ENCODE measurements at regions not wholly inside any gene's neighbourhood (a gene's known extent, or its start where the extent isn't known, plus 50 kb on each side); places are given as distances from the start of the nearest gene placed in this dataset.

DNA sequence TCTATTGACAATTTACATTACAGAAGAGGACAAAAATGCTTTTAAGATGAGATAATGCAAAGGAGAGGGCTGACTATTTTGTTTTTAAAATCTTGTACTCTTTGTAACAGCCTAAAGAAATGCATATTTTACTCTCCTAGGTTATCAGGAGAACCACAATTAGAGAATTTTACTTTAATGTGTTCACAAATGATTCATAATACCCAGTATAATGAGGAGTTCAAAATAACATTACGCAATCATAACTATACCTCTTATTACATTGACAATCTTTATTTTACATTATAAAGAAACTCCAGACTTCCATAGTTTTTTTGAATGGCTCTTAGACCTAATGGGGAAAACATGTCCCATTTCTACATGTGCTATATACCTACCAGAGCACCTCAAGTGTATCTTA is 1089.7 kb downstream of the PCDH17 start:
- no peaks in the 10 kb centered on the region for H3K4me1 ChIP-seq
- no peak overlapping the region for H3K4me3 ChIP-seq
- no peak overlapping the region for H3K27ac ChIP-seq (replicated peaks in 1 of 4)
- DNase-seq (ENCODE audit: extremely low spot score) = no peak
- 97% methylated on average over 1 of the region's 1 CpG for WGBS
- H3K27me3 ChIP-seq = no peaks in the 10 kb centered on the region
- no peaks in the 10 kb centered on the region for H3K36me3 ChIP-seq
- TF ChIP-seq POLR2A (IDR thresholded peaks at IDR 0.05; ENCODE audit: low read depth) = no peak
- no peaks in the 10 kb centered on the region for H3K9me3 ChIP-seq
- intact Hi-C loops (cut with DNase I) = no loop called here

DNA sequence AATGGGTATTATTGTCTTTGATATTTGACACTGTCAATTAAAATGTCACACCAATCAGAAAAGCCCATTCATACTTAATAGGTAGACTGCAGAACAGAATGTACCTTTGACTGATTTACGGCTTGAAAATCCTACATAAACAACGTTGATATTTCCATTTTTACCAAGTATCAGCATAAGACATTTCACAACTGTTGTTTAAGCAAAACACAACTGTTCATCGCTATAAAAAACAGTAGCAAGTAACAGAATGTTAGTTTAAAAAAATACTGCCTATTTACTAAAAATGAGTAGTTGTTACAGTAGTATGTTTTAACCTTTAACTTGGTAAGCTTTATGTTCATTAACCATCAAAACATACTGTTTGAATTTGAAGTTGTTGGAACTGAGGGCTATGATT is 1096.6 kb downstream of the PCDH17 start:
- H3K9me3 ChIP-seq = no peaks in the 10 kb centered on the region
- WGBS = 56% methylated on average over 3 of the region's 3 CpGs
- no peaks in the 10 kb centered on the region for H3K4me1 ChIP-seq
- DNase-seq (ENCODE audit: extremely low spot score) = no peak
- H3K36me3 ChIP-seq = no peaks in the 10 kb centered on the region
- TF ChIP-seq EP300 (IDR thresholded peaks at IDR 0.05) = no peak
- TF ChIP-seq POLR2AphosphoS5 (IDR thresholded peaks at IDR 0.05) = no peak
- TF ChIP-seq, protein P1, sequence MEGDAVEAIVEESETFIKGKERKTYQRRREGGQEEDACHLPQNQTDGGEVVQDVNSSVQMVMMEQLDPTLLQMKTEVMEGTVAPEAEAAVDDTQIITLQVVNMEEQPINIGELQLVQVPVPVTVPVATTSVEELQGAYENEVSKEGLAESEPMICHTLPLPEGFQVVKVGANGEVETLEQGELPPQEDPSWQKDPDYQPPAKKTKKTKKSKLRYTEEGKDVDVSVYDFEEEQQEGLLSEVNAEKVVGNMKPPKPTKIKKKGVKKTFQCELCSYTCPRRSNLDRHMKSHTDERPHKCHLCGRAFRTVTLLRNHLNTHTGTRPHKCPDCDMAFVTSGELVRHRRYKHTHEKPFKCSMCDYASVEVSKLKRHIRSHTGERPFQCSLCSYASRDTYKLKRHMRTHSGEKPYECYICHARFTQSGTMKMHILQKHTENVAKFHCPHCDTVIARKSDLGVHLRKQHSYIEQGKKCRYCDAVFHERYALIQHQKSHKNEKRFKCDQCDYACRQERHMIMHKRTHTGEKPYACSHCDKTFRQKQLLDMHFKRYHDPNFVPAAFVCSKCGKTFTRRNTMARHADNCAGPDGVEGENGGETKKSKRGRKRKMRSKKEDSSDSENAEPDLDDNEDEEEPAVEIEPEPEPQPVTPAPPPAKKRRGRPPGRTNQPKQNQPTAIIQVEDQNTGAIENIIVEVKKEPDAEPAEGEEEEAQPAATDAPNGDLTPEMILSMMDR (IDR thresholded peaks at IDR 0.05) = no peak
- TF ChIP-seq POLR2A (IDR thresholded peaks at IDR 0.05; ENCODE audit: low read depth) = no peak
- H3K27me3 ChIP-seq = no peaks in the 10 kb centered on the region
- H3K4me3 ChIP-seq = no peak overlapping the region
- no peak overlapping the region for H3K27ac ChIP-seq (replicated peaks in 1 of 4)
- intact Hi-C loops (cut with DNase I) = no loop called here

DNA sequence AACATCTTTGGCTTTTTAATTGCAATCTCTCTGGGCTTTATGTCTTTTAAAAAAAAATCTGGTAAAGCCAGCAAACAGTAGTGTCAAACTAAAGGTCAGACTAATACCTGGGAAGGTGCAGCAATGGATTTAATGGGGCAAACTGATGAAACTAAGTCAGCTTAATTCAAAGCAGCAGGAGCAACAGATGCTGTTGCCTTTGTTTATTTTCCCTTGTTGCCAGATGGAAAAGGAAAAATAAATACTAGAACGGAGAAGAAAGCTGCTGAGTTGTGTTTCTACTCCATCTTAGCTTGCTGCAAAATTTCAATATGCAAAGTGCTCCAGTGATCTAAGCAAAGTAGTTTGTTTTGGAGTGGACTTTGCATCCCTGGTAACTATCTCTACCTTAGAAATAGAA is 1097.8 kb downstream of the PCDH17 start:
- 18% methylated on average over 1 of the region's 1 CpG for WGBS
- H3K27ac ChIP-seq (replicated peaks in 1 of 4) = no peak overlapping the region

DNA sequence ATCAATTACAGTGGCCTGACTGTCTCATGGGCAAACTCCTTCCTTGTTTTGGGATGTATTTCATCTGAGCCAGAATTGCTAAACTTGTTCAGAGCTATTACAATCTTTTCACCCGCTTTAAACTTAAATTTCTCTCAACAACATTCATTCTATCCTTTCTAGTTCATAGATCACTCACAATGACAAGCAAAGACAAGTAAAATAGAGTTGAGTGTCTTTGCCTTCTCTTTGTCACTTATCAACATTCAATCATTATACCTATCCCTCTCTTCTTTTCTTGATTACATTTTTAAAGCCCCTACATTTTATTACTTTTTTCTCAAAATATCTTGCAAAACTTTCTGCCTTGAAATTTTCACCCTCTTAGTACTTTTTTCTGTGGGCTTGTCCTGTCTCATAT is 1113.1 kb downstream of the PCDH17 start:
- Histone ChIP-seq H3K27me3 (no peaks in the 10 kb centered on the region), H3K36me3 (no peaks in the 10 kb centered on the region), H3K27ac (replicated peaks in 1 of 4) (no peak overlapping the region), H3K4me3 (no peak overlapping the region), H3K9me3 (no peaks in the 10 kb centered on the region), H3K4me1 (no peaks in the 10 kb centered on the region)
- 100% methylated on average over 1 of the region's 1 CpG for WGBS
- DNase-seq (ENCODE audit: extremely low spot score) = no peak
- TF ChIP-seq POLR2A (IDR thresholded peaks at IDR 0.05; ENCODE audit: low read depth) = no peak
- no peak for TF ChIP-seq EP300 (IDR thresholded peaks at IDR 0.05)
- TF ChIP-seq POLR2AphosphoS5 (IDR thresholded peaks at IDR 0.05) = no peak
- TF ChIP-seq, protein P1 (IDR thresholded peaks at IDR 0.05) = no peak
- intact Hi-C loops (cut with DNase I) = no loop called here

More for the DNA sequence above, 1097.8 kb downstream of the PCDH17 start:
- DNase-seq (ENCODE audit: extremely low spot score) = no peak
- H3K36me3 ChIP-seq = no peaks in the 10 kb centered on the region
- H3K4me3 ChIP-seq = no peak overlapping the region
- H3K9me3 ChIP-seq = no peaks in the 10 kb centered on the region
- no peaks in the 10 kb centered on the region for H3K27me3 ChIP-seq
- H3K4me1 ChIP-seq = no peaks in the 10 kb centered on the region
- intact Hi-C loops (cut with DNase I) = no loop called here
- no peak for TF ChIP-seq EP300 (IDR thresholded peaks at IDR 0.05)
- TF ChIP-seq, protein P1 (IDR thresholded peaks at IDR 0.05) = no peak
- no peak for TF ChIP-seq POLR2AphosphoS5 (IDR thresholded peaks at IDR 0.05)
- no peak for TF ChIP-seq POLR2A (IDR thresholded peaks at IDR 0.05; ENCODE audit: low read depth)

DNA sequence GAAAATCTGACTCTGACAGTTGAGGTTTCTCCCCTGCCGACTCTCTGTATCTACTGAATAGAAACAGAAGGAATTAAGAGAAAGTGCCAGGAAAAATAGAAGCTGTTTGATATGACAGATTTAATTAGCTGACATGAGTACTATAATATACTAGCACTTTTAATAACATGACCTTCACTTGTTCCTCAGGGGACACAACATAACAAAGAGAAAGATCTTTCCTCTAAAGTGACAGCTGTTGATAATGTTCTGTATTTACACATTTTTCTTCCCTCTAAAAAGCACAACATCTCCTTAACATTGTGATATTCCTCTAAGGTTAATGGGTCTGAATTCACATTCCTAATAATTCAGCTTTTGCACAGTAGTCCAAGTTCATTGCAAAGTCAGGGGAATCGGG is 1136.0 kb downstream of the PCDH17 start:
- H3K9me3 ChIP-seq = no peaks in the 10 kb centered on the region
- H3K36me3 ChIP-seq = no peaks in the 10 kb centered on the region
- no peak overlapping the region for H3K4me3 ChIP-seq
- H3K27ac ChIP-seq (replicated peaks in 1 of 4) = no peak overlapping the region
- TF ChIP-seq POLR2AphosphoS5 (IDR thresholded peaks at IDR 0.05) (no peak), EP300 (IDR thresholded peaks at IDR 0.05) (no peak), POLR2A (IDR thresholded peaks at IDR 0.05; ENCODE audit: low read depth) (no peak)
- TF ChIP-seq, protein P1 (IDR thresholded peaks at IDR 0.05) = no peak
- no peaks in the 10 kb centered on the region for H3K27me3 ChIP-seq
- 44% methylated on average over 2 of the region's 2 CpGs for WGBS
- peaks cover 0 to 7% (median 5%) of the 10 kb centered on the region in 4 donors for H3K4me1 ChIP-seq
- no peak for DNase-seq (ENCODE audit: extremely low spot score)
- intact Hi-C loops (cut with DNase I) = no loop called here
